Neuronal stem cell (in vitro differentiated cells): ENCODE measurements at regions not wholly inside any gene's neighbourhood (a gene's known extent, or its start where the extent isn't known, plus 50 kb on each side); places are given as distances from the start of the nearest gene placed in this dataset.

ENCODE experiments used
- DNase-seq: peaks from one replicate; pipeline ENCODE4 v3.0.0-alpha.2; 2013; ENCODE audit warnings: low spot score
- H2AFZ ChIP-seq: one replicate; pipeline ENCODE4 v1.6.1; 2013; ENCODE audit warnings: mild to moderate bottlenecking, low read length, inconsistent platforms
- H2AK5ac ChIP-seq: 2 replicates; pipeline ENCODE4 v1.6.1; 2013; ENCODE audit warnings: low read depth, mild to moderate bottlenecking, inconsistent platforms, low read length, moderate library complexity, mixed read lengths
- H2BK120ac ChIP-seq: 2 replicates; pipeline ENCODE4 v1.6.1; 2013; ENCODE audit warnings: low read depth, mild to moderate bottlenecking, inconsistent platforms, low read length, moderate library complexity, mixed read lengths
- H2BK12ac ChIP-seq: one replicate; pipeline ENCODE4 v1.6.1; 2013; ENCODE audit warnings: low read length, inconsistent platforms
- H2BK15ac ChIP-seq: 2 replicates; pipeline ENCODE4 v1.6.1; 2013; ENCODE audit warnings: mild to moderate bottlenecking, low read length, inconsistent platforms, mixed read lengths
- H2BK5ac ChIP-seq: one replicate; pipeline ENCODE4 v1.6.1; 2013; ENCODE audit warnings: inconsistent platforms, mild to moderate bottlenecking, low read length, moderate library complexity
- H3K14ac ChIP-seq: one replicate; pipeline ENCODE4 v1.6.1; 2013; ENCODE audit warnings: low read length, inconsistent platforms
- H3K18ac ChIP-seq: 2 replicates; pipeline ENCODE4 v1.6.1; 2013; ENCODE audit warnings: low read length, inconsistent platforms
- H3K23ac ChIP-seq: 2 replicates; pipeline ENCODE4 v1.6.1; 2013; ENCODE audit warnings: low read depth, mild to moderate bottlenecking, mixed read lengths, low read length, inconsistent platforms; ENCODE audit not compliant: poor library complexity
- H3K27ac ChIP-seq: replicated peaks from 3 replicates; pipeline ENCODE4 v1.5.1; 2013; ENCODE audit warnings: low read length, inconsistent platforms
- H3K27me3 ChIP-seq, 3 experiments: 2 replicates each; pipeline ENCODE4 v1.6.1; 2013; ENCODE audit warnings: low read length in 3 of 3, mild to moderate bottlenecking in 2 of 3, inconsistent platforms in 1 of 3, low read depth in 1 of 3, mixed read lengths in 1 of 3, moderate library complexity in 1 of 3; ENCODE audit not compliant: control insufficient read depth in 3 of 3, insufficient read depth in 3 of 3
- H3K36me3 ChIP-seq, 2 donors: replicated peaks in 1 of 2; 2 replicates each; pipeline ENCODE4 v1.6.1; 2013; ENCODE audit warnings: low read length in 2 of 2; ENCODE audit not compliant: control insufficient read depth in 2 of 2, insufficient read depth in 2 of 2
- H3K4ac ChIP-seq: 2 replicates; pipeline ENCODE4 v1.6.1; 2013; ENCODE audit warnings: inconsistent platforms, mild to moderate bottlenecking, low read length, moderate library complexity
- H3K4me1 ChIP-seq, 2 donors: 1 replicate in 1 of 2; 2 replicates in 1 of 2; pipeline ENCODE4 v1.6.1; 2013; ENCODE audit warnings: low read length in 2 of 2, low read depth in 1 of 2; ENCODE audit not compliant: control insufficient read depth in 2 of 2, insufficient read depth in 1 of 2
- H3K4me2 ChIP-seq: one replicate; pipeline ENCODE4 v1.6.1; 2013; ENCODE audit warnings: mild to moderate bottlenecking, low read length, inconsistent platforms; ENCODE audit not compliant: insufficient read depth, poor library complexity, severe bottlenecking
- H3K4me3 ChIP-seq, 2 donors: 2 replicates each; pipeline ENCODE4 v1.5.1; 2013; ENCODE audit warnings: low read length in 2 of 2, mild to moderate bottlenecking in 2 of 2, inconsistent platforms in 1 of 2, moderate library complexity in 1 of 2
- H3K79me1 ChIP-seq: one replicate; pipeline ENCODE4 v1.6.1; 2013; ENCODE audit warnings: low read depth, mild to moderate bottlenecking, inconsistent platforms, low read length, moderate library complexity
- H3K9ac ChIP-seq: one replicate; pipeline ENCODE4 v1.6.1; 2013; ENCODE audit warnings: mild to moderate bottlenecking, low read depth, low read length, inconsistent platforms; ENCODE audit not compliant: poor library complexity
- H3K9me3 ChIP-seq, 2 donors: replicated peaks in 1 of 2; 2 replicates each; pipeline versions ENCODE3 to v1.6.1; 2013; ENCODE audit warnings: low read length in 2 of 2, mild to moderate bottlenecking in 2 of 2, inconsistent platforms in 1 of 2, low read depth in 1 of 2, mixed read lengths in 1 of 2, moderate library complexity in 1 of 2; ENCODE audit not compliant: control insufficient read depth in 2 of 2, insufficient read depth in 1 of 2
- H4K8ac ChIP-seq: one replicate; pipeline ENCODE4 v1.6.1; 2013; ENCODE audit warnings: low read depth, mild to moderate bottlenecking, inconsistent platforms, low read length, moderate library complexity
- H4K91ac ChIP-seq: one replicate; pipeline ENCODE4 v1.6.1; 2013; ENCODE audit warnings: low read length, low read depth, mild to moderate bottlenecking, inconsistent platforms; ENCODE audit not compliant: poor library complexity
- WGBS, 2 donors: extraction: QIAGEN DNeasy Blood & Tissue Kit; methylation state at CpG; one replicate each; pipeline ENCODE4 v1.1.7; 2013; ENCODE audit warnings: missing lambda C conversion rate in 2 of 2, mixed read lengths in 1 of 2; ENCODE audit not compliant: insufficient read length in 2 of 2, insufficient replicate concordance in 1 of 2; ENCODE audit errors: extremely low coverage in 2 of 2; 5-methylcytosine and 5-hydroxymethylcytosine counted together

GRCh38 chrX:112367065-112367464 lies 284.5 kb upstream of the TRPC5 start:
- WGBS, 2 donors: no CpG with 5 or more reads among the region's 1 CpG
- H3K36me3 ChIP-seq: no peaks in the 10 kb centered on the region
- no peak overlapping the region for H3K9ac ChIP-seq
- H2BK15ac ChIP-seq: no peak overlapping the region
- no peak overlapping the region for H2BK5ac ChIP-seq
- H3K4me2 ChIP-seq: no peak overlapping the region
- H3K18ac ChIP-seq: no peak overlapping the region
- H3K9me3 ChIP-seq: no peaks in the 10 kb centered on the region
- H2BK120ac ChIP-seq: no peak overlapping the region
- no peak overlapping the region for H2BK12ac ChIP-seq
- no peak overlapping the region for H3K4me3 ChIP-seq
- H3K23ac ChIP-seq: no peak overlapping the region
- H3K4me1 ChIP-seq: no peaks in the 10 kb centered on the region
- H2AK5ac ChIP-seq: no peak overlapping the region
- DNase-seq: no peak
- H4K8ac ChIP-seq: no peak overlapping the region
- H3K4ac ChIP-seq: no peak overlapping the region
- no peak overlapping the region for H2AFZ ChIP-seq
- H3K27ac ChIP-seq: no peak overlapping the region
- H3K14ac ChIP-seq: no peak overlapping the region
- no peak overlapping the region for H4K91ac ChIP-seq
- no peaks in the 10 kb centered on the region for H3K27me3 ChIP-seq
- no peaks in the 10 kb centered on the region for H3K79me1 ChIP-seq

- Histone ChIP-seq H4K91ac (no peak overlapping the region), H3K4me2 (no peak overlapping the region), H3K23ac (no peak overlapping the region), H2BK5ac (no peak overlapping the region), H3K27ac (no peak overlapping the region), H2BK15ac (no peak overlapping the region), H2AK5ac (no peak overlapping the region), H3K9me3 (no peaks in the 10 kb centered on the region), H3K18ac (no peak overlapping the region), H3K79me1 (no peaks in the 10 kb centered on the region), H3K14ac (no peak overlapping the region), H3K9ac (no peak overlapping the region), H3K4me3 (no peak overlapping the region), H2BK12ac (no peak overlapping the region), H4K8ac (no peak overlapping the region), H2AFZ (no peak overlapping the region), H3K36me3 (no peaks in the 10 kb centered on the region), H3K27me3 (no peaks in the 10 kb centered on the region), H3K4ac (no peak overlapping the region), H3K4me1 (no peaks in the 10 kb centered on the region), H2BK120ac (no peak overlapping the region)
- WGBS, 2 donors: no CpG with 5 or more reads among the region's 1 CpG
- no peak for DNase-seq
Observed at GRCh38 chrX:112359906-112360305, 277.3 kb upstream of the TRPC5 start.

- H3K27ac ChIP-seq: no peak overlapping the region
- no peak overlapping the region for H3K9ac ChIP-seq
- H4K8ac ChIP-seq: no peak overlapping the region
- H3K4me3 ChIP-seq: no peak overlapping the region
- H3K36me3 ChIP-seq: no peaks in the 10 kb centered on the region
- no peak overlapping the region for H2BK15ac ChIP-seq
- no peak overlapping the region for H3K14ac ChIP-seq
- H2BK12ac ChIP-seq: no peak overlapping the region
- H3K79me1 ChIP-seq: no peaks in the 10 kb centered on the region
- H2BK120ac ChIP-seq: no peak overlapping the region
- no peak overlapping the region for H3K4ac ChIP-seq
- no peaks in the 10 kb centered on the region for H3K4me1 ChIP-seq
- no peaks in the 10 kb centered on the region for H3K27me3 ChIP-seq
- no peak overlapping the region for H2AK5ac ChIP-seq
- H4K91ac ChIP-seq: no peak overlapping the region
- no peak overlapping the region for H2AFZ ChIP-seq
- no peak overlapping the region for H2BK5ac ChIP-seq
- WGBS, 2 donors: no CpG with 5 or more reads among the region's 2 CpGs
- H3K4me2 ChIP-seq: no peak overlapping the region
- H3K9me3 ChIP-seq: no peaks in the 10 kb centered on the region
- H3K18ac ChIP-seq: no peak overlapping the region
- DNase-seq: no peak
- H3K23ac ChIP-seq: no peak overlapping the region
Observed at GRCh38 chrX:112355931-112356330, 273.4 kb upstream of the TRPC5 start.

- Histone ChIP-seq H4K8ac (no peak overlapping the region), H2AK5ac (no peak overlapping the region), H3K4me2 (no peak overlapping the region), H3K36me3 (no peaks in the 10 kb centered on the region), H3K18ac (no peak overlapping the region), H3K27ac (no peak overlapping the region), H3K4ac (no peak overlapping the region), H2BK15ac (no peak overlapping the region), H2BK12ac (no peak overlapping the region), H3K14ac (no peak overlapping the region), H3K9ac (no peak overlapping the region), H3K79me1 (no peaks in the 10 kb centered on the region), H2BK5ac (no peak overlapping the region), H3K4me3 (no peak overlapping the region), H4K91ac (no peak overlapping the region), H3K4me1 (no peaks in the 10 kb centered on the region), H2BK120ac (no peak overlapping the region), H2AFZ (no peak overlapping the region), H3K9me3 (no peaks in the 10 kb centered on the region), H3K27me3 (peaks cover 0 to 3% (median 0%) of the 10 kb centered on the region in 3 experiments), H3K23ac (no peak overlapping the region)
- WGBS, 2 donors: no CpG with 5 or more reads among the region's 2 CpGs
- DNase-seq: no peak
Observed at GRCh38 chrX:112341598-112341997, 259.0 kb upstream of the TRPC5 start.
